H1 (cell line): ENCODE measurements at regions not wholly inside any gene's neighbourhood (a gene's known extent, or its start where the extent isn't known, plus 50 kb on each side); places are given as distances from the start of the nearest gene placed in this dataset.

ENCODE experiments used
- CBX5 ChIP-seq: fragments of 300-800, 300-1000 bp; sonication (generic); IDR thresholded peaks from 2 replicates; pipeline ENCODE4 v1.7.1; 2016; ENCODE audit warnings: antibody characterized with exemption, low read length, low read depth
- EP300 ChIP-seq, 2 experiments: IDR thresholded peaks; 1 replicate in 1 of 2; 2 replicates in 1 of 2; pipeline ENCODE4 v1.6.1; 2011 to 2012; ENCODE audit warnings: low read depth in 2 of 2, low read length in 2 of 2, mild to moderate bottlenecking in 2 of 2, borderline replicate concordance in 1 of 2, inconsistent platforms in 1 of 2, moderate library complexity in 1 of 2
- NRF1 ChIP-seq: IDR thresholded peaks from 2 replicates; pipeline ENCODE4 v1.6.1; 2011; ENCODE audit warnings: mild to moderate bottlenecking, low read depth, low read length, improper control_type of control experiment
- TAF1 ChIP-seq: IDR thresholded peaks from 2 replicates; pipeline ENCODE4 v1.6.1; 2011; ENCODE audit warnings: mild to moderate bottlenecking, low read depth, low read length
- TF ChIP-seq, protein P1 (sequence below): fragments of 300-600 bp; sonication (generic); IDR thresholded peaks from 2 replicates; pipeline ENCODE4 v1.7.1; 2012; ENCODE audit warnings: low read length, moderate library complexity, mild to moderate bottlenecking, inconsistent platforms; ENCODE audit not compliant: insufficient replicate concordance
- TF ChIP-seq, protein P2 (sequence below): IDR thresholded peaks from 2 replicates; pipeline ENCODE4 v1.6.1; 2012; ENCODE audit warnings: inconsistent platforms
- TF ChIP-seq, protein P3 (sequence below): IDR thresholded peaks from 2 replicates; pipeline ENCODE4 v1.6.1; 2011; ENCODE audit warnings: low read depth, mild to moderate bottlenecking, low read length; ENCODE audit not compliant: insufficient read depth

DNA sequence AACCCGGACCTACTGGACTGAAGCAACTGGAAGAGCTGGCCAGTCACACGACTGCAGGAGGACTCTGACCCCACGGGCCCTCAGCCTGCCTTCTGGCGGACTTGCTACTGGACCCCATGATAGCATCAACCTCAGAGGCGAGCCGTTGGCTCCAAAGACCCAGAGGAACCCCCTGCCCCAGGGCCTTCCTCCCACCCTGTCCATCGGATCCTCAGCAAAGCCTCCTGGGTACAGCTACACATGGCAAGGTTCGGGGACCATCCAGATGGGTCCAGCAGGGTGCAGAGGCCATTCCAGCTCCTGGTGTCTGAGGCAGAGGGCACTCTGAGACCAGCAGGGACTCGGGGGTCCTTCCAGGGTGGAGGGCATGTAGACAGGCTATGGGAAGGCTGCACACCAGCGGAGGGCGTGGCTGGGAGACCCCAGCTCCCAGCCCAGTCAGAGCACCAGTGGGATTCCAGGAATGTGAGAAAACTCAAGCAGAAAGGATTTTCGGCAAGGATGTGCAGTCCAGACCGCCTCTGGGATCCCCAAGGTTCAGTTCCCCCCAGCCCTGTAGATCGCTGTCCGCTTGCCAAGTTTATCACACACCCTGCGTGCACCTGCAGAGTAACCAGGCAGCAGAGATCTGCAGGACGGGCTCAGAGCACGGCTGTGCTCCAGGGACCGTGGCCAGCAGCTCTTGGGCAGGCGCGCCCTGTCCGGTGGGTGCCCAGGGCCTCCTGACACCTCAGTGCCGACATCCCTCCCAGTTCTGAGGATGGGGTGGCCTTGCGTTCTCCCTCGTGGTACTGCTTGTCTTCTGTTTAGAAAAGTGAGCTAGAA lies 89.8 kb upstream of the PPP2R2D start (continued):
- TF ChIP-seq, protein P1, sequence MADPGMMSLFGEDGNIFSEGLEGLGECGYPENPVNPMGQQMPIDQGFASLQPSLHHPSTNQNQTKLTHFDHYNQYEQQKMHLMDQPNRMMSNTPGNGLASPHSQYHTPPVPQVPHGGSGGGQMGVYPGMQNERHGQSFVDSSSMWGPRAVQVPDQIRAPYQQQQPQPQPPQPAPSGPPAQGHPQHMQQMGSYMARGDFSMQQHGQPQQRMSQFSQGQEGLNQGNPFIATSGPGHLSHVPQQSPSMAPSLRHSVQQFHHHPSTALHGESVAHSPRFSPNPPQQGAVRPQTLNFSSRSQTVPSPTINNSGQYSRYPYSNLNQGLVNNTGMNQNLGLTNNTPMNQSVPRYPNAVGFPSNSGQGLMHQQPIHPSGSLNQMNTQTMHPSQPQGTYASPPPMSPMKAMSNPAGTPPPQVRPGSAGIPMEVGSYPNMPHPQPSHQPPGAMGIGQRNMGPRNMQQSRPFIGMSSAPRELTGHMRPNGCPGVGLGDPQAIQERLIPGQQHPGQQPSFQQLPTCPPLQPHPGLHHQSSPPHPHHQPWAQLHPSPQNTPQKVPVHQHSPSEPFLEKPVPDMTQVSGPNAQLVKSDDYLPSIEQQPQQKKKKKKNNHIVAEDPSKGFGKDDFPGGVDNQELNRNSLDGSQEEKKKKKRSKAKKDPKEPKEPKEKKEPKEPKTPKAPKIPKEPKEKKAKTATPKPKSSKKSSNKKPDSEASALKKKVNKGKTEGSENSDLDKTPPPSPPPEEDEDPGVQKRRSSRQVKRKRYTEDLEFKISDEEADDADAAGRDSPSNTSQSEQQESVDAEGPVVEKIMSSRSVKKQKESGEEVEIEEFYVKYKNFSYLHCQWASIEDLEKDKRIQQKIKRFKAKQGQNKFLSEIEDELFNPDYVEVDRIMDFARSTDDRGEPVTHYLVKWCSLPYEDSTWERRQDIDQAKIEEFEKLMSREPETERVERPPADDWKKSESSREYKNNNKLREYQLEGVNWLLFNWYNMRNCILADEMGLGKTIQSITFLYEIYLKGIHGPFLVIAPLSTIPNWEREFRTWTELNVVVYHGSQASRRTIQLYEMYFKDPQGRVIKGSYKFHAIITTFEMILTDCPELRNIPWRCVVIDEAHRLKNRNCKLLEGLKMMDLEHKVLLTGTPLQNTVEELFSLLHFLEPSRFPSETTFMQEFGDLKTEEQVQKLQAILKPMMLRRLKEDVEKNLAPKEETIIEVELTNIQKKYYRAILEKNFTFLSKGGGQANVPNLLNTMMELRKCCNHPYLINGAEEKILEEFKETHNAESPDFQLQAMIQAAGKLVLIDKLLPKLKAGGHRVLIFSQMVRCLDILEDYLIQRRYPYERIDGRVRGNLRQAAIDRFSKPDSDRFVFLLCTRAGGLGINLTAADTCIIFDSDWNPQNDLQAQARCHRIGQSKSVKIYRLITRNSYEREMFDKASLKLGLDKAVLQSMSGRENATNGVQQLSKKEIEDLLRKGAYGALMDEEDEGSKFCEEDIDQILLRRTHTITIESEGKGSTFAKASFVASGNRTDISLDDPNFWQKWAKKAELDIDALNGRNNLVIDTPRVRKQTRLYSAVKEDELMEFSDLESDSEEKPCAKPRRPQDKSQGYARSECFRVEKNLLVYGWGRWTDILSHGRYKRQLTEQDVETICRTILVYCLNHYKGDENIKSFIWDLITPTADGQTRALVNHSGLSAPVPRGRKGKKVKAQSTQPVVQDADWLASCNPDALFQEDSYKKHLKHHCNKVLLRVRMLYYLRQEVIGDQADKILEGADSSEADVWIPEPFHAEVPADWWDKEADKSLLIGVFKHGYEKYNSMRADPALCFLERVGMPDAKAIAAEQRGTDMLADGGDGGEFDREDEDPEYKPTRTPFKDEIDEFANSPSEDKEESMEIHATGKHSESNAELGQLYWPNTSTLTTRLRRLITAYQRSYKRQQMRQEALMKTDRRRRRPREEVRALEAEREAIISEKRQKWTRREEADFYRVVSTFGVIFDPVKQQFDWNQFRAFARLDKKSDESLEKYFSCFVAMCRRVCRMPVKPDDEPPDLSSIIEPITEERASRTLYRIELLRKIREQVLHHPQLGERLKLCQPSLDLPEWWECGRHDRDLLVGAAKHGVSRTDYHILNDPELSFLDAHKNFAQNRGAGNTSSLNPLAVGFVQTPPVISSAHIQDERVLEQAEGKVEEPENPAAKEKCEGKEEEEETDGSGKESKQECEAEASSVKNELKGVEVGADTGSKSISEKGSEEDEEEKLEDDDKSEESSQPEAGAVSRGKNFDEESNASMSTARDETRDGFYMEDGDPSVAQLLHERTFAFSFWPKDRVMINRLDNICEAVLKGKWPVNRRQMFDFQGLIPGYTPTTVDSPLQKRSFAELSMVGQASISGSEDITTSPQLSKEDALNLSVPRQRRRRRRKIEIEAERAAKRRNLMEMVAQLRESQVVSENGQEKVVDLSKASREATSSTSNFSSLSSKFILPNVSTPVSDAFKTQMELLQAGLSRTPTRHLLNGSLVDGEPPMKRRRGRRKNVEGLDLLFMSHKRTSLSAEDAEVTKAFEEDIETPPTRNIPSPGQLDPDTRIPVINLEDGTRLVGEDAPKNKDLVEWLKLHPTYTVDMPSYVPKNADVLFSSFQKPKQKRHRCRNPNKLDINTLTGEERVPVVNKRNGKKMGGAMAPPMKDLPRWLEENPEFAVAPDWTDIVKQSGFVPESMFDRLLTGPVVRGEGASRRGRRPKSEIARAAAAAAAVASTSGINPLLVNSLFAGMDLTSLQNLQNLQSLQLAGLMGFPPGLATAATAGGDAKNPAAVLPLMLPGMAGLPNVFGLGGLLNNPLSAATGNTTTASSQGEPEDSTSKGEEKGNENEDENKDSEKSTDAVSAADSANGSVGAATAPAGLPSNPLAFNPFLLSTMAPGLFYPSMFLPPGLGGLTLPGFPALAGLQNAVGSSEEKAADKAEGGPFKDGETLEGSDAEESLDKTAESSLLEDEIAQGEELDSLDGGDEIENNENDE, result no peak
- TF ChIP-seq EP300 (IDR thresholded peaks at IDR 0.05; ENCODE audit: borderline replicate concordance in 1 of 2, low read depth in 2 of 2, low read length in 2 of 2), result no peak
- TF ChIP-seq, protein P2, sequence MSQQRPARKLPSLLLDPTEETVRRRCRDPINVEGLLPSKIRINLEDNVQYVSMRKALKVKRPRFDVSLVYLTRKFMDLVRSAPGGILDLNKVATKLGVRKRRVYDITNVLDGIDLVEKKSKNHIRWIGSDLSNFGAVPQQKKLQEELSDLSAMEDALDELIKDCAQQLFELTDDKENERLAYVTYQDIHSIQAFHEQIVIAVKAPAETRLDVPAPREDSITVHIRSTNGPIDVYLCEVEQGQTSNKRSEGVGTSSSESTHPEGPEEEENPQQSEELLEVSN, result no peak
- TF ChIP-seq, protein P3, sequence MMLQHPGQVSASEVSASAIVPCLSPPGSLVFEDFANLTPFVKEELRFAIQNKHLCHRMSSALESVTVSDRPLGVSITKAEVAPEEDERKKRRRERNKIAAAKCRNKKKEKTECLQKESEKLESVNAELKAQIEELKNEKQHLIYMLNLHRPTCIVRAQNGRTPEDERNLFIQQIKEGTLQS, result no peak
- TF ChIP-seq CBX5, result no peak
- no peak for TF ChIP-seq TAF1
- no peak for TF ChIP-seq NRF1
